ENCODE measurements at regions not wholly inside any gene's neighbourhood (a gene's known extent, or its start where the extent isn't known, plus 50 kb on each side); places are given as distances from the start of the nearest gene placed in this dataset.
"Not testable (repeated sequence)": the region's sequence is repeated elsewhere in the genome, so short reads cannot be mapped to it uniquely, and the experiment has no call there.

DNA sequence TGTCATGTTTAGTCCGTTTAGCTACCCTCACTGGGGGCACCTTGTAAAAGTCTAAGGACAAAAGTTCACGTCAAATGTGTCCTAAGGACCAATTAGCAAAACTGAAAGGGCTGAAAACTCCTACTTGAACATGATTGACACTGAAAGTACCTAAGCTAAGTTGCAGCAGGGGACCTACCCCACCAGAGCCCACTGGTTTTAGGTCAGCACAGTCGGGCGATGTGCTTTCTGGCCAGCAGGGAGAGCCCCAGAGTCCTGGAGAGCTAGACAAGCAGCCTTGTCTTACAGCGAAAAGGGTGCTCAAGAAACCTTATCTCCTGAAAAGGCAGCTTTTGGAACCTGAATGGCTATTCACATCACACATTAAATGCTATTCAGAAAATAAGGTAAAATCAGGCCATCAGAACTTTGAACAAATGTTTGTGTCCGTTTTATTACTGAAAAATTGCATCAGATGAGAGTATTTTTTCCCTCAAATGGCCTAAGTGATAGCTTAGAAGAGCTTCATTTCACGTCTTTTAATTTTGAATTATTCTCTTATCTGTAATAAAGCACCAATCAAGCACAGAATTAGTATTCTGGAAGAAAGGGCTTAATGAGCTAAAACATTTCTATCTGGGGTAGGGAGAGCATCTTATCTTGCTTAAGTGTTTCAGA, 52.2 kb upstream of the MKI67 start:
- no peak for DNase-seq (ENCODE audit: low spot score)

DNA sequence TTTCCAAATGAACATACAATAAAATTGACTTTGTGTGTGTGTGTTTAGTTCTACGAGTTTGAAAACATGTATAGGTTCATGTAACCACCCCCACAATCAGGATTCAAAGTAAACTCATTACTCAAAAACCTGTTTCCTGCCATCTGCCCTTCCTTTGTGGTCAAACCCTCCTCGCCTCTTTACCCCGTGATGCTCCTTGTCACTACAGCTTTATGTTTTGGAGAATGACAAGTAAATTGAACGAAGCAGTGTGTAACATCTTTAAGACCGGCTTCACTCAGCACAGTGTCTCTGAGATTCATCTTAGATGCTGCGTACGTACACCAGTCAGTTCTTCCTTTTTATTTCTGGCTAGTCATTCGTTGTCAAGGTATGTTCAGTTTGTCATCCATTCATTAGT, 54.6 kb upstream of the MKI67 start:
- DNase-seq (ENCODE audit: low spot score): no peak

DNA sequence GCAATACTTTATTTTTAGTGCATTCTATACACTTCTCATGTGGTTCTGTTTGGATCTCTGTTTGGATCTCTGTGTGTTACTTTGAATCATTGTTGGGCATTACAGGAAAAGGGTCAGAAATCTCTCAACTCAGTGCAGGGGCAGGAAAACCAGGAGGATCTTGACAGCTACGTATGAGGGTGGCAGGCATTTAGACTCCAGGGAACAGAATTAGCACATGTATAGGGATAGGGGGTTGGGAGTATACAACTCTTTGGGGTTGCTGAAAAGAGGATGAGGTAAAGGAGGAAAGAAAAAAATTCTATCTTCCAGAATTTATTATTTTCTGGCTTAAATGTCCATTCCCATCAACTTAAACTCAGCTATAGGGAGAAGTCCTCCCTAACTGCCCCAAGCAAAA, 59.4 kb upstream of the MKI67 start:
- no peak for DNase-seq (ENCODE audit: low spot score)

- no peak for DNase-seq (ENCODE audit: low spot score)
Observed at GRCh38 chr10:128186959-128187787, 61.0 kb upstream of the MKI67 start.

- no peak for DNase-seq (ENCODE audit: low spot score)
Observed at GRCh38 chr10:128187788-128188185, 61.6 kb upstream of the MKI67 start.

DNA sequence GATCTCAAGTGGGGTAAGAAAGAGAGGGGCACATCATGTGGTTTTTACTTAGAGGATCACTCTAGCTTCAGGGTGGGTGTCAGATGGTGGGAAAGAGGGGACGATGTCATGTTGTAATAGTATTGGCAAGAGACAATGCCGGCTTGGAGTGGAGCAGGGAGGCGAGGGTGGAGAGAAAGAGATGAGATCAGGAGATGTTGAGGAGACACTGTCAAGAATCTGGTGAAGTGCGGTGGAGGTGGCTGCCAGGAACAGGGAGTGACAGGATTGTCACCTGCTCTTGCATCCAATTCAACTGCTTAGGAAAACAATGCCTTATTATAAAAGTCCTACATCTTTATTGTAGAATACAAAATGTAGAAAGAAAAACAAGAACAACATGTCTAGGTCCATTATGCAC, 63.0 kb upstream of the MKI67 start:
- DNase-seq (ENCODE audit: low spot score): no peak

- DNase-seq (ENCODE audit: low spot score): no peak
Observed at GRCh38 chr10:128191847-128192246, 65.6 kb upstream of the MKI67 start.

DNA sequence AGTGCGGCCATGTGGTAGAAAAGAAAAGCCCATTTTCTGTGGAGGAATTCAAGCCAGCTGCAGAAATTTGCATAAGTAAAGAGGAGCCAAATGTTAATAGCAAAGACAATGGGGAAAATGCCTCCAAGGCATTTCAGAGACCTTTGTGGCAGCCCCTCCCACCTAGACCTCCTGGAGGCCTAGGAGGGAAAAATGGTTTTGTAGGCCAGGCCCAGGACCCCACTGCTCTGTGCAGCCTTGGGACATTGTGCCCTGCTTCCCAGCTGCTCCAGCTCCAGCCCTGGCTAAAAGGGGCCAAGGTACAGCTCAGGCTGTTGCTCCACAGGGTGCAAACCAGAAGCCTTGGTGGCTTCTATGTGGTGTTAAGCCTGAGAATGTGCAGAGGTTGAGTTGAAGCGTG, 75.6 kb upstream of the MKI67 start:
- DNase-seq (ENCODE audit: low spot score): not testable (repeated sequence)

- no peak for DNase-seq (ENCODE audit: low spot score)
Observed at GRCh38 chr10:128203028-128203427, 76.8 kb upstream of the MKI67 start.

GRCh38 chr10:128205591-128205990, 79.4 kb upstream of the MKI67 start:
- not testable (repeated sequence) for DNase-seq (ENCODE audit: low spot score)

DNA sequence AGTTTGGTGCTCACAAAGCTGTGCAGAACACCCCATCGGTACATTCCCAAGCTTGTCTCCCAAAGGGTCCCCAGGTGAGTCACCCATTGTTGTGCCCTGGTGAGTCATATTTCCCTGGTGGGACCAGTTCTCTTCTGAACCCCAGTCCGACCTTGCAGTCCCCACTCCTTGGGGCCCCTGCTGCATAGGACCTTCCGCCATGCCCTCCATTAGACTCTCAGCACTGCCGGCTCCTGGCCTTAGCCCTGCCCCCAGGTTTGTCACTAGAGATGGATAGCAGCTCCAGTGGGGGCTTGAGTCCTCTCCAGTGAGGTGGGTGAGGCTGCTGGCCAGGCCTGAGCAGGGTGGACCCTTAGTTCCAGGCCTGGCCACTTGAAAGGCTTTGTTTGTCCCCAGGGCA, 80.5 kb upstream of the MKI67 start:
- DNase-seq (ENCODE audit: low spot score): no peak

DNA sequence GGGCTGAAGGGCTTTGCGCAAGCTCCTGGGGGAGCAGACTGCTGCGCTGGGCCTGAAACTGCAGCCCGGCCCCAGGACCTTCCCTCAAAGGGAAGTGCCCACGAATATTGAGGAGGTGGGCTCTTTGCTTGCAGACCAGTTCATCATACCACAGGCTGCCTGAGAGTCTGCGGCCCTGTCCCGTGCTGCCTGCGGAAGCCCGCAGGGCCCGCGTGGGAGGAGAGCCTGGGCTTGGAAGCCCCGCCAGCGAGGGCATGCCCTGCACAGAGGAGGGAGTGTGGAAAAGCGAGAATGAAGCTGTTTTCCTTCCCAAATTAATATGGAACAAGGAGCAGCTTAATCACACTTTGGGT, 83.6 kb upstream of the MKI67 start:
- DNase-seq (ENCODE audit: low spot score): no peak

- DNase-seq (ENCODE audit: low spot score): peak; percentile 40
Observed at GRCh38 chr10:128210215-128211063, 84.2 kb upstream of the MKI67 start.

DNA sequence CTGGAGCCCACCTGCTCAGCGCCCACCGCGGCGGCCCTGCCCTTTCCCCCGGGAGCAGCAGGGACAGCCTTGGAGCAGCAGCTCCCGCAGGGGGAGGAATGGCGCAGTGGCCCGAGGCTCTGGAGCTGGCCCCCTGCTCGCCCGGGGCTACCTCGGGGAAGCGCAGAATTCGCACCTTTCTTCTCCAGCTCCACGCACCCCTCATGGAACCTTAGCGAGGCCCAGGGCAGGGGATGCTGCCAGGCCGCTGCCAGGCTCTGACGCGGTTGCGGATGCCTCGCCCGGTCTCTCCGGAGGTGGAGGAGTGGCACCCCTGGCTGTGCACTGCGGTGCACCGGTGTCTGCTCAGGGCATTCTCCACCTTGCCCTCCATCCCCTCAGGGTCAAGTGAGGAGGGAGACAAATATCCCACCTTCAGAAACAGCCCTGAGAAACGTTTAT, 84.9 kb upstream of the MKI67 start:
- DNase-seq (ENCODE audit: low spot score): no peak

- peak; percentile 79 for DNase-seq (ENCODE audit: low spot score)
Observed at GRCh38 chr10:128211953-128212727, 85.9 kb upstream of the MKI67 start.

DNA sequence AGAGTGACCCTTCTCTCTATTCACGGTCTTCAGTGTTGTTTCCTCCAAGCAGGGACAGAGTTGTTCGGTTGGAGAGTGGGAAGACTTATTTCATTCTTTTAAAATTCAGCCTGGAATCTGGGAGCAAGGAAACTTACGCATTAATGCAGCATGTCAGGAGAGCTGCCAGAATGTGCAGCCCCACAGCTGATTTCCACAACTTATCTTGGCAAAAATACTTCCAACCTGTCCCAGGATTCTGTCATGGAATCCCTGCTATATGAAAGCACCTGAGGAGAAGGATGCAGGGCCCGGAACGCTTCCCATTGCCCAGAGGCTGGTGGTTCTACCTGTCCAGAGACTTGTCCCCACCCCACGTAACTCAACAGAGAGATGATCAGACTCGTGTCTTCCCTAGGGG, 86.9 kb upstream of the MKI67 start:
- DNase-seq (ENCODE audit: low spot score): no peak

DNA sequence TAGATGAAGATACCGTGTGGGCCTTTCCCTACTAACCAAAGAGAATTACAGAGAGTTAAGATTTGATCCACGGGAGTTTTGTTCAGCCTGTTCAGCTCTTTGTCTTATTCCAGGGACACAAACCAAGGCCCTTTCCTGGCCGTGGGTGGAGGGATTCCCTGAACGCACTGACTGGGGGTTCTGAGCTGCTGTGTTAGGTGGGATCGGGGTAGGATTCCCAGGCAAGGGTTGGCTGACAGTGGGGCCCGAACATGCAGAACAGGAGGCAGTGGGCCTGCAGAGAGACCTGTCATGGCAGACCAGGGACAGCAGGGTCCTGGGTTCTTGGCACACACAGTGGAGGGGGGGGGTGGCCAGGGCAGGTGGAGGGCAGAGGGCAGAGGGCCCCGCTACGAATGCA, 89.5 kb upstream of the MKI67 start:
- DNase-seq (ENCODE audit: low spot score): no peak

DNA sequence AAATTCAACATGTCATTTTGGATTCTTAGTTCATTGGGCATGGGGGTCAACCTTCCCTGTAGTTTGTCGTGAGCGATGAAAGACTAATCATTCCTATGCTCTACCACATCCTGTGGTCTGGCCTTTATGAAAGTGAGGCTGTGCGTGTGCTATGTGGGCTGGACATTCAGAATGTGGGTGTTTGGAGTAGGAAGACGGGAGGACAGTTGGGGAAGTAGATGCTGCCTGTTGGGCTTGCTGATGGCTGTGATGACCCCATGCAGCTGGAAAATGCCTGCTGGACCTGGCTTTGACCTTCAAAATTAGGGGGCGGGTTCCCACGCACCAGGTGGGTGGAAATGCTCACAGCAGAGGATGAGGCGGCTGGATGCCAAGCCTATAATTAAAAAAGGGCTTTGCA, 90.9 kb upstream of the MKI67 start:
- DNase-seq (ENCODE audit: low spot score): no peak

GRCh38 chr10:128218161-128218560, 91.9 kb upstream of the MKI67 start:
- no peak for DNase-seq (ENCODE audit: low spot score)

DNA sequence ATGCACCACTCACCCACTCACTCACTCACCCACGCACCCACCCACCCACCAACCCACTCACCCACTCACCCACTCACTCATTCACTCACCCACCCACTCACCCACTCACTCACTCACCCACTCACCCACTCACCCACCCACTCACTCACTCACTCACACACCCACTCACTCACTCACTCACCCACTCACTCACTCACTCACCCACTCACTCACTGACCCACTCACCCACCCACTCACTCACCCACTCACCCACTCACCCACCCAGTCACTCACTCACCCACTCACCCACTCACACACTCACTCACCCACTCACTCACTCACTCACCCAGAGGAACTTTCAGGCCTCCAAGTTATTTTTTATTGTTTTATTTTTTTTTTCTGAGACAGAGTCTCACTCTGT, 93.1 kb upstream of the MKI67 start:
- no peak for DNase-seq (ENCODE audit: low spot score)

GRCh38 chr10:128220021-128220420, 93.8 kb upstream of the MKI67 start:
- no peak for DNase-seq (ENCODE audit: low spot score)

DNA sequence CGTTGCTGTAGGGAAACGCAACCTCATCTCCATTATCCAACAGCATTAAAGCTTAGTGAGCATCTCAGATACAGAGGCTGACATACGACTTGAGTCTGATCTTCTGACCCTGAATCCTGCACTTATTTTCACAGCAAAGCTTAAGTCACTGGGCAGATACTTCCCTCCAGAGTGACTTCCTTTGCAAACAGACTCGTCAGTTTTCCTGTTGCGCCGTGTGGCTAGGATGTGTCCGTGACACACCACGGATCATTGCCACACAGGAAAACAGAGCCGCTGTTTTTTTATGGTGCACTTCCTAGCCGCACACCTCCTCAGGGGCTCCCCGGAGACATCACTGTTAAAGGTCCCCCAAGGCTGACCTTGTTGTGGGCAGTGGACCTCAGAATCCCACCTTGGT, 94.9 kb upstream of the MKI67 start:
- no peak for DNase-seq (ENCODE audit: low spot score)
